HCT116 (cell line): ENCODE measurements at regions not wholly inside any gene's neighbourhood (a gene's known extent, or its start where the extent isn't known, plus 50 kb on each side); places are given as distances from the start of the nearest gene placed in this dataset.

Source experiments
- EGR1 ChIP-seq: IDR thresholded peaks from 2 replicates; pipeline ENCODE4 v1.6.1; 2012; ENCODE audit warnings: low read depth
- RAD21 ChIP-seq: IDR thresholded peaks from 2 replicates; pipeline ENCODE4 v1.6.1; 2012; ENCODE audit warnings: low read depth, mild to moderate bottlenecking

DNA sequence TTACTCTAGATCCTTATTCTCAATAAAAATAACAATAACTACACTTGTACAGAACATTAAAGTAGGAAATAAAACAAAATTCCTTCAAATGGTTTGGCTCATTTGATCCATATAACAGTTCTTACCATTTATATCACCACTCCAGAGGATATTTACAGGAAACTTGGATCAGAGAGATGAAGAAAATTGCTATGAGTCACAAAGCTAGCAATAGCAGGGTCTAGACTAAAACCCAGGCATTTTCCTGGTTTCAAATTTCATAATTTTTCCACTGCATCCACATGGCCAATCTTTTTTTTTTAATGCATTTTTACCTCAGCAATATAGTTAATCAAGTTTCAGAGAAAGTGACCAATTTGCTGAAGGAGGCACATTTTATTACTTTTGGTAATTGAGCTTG, 299.2 kb downstream of the ELAVL2 start:
- TF ChIP-seq RAD21 (no peak), EGR1 (no peak)
